Glutamatergic neuron (in vitro differentiated cells): ENCODE measurements at regions not wholly inside any gene's neighbourhood (a gene's known extent, or its start where the extent isn't known, plus 50 kb on each side); places are given as distances from the start of the nearest gene placed in this dataset.

Source experiments
- DNase-seq: peaks from one replicate; pipeline ENCODE4 v3.0.0; 2022
- H3K27ac Mint-ChIP-seq: one replicate; pipeline ENCODE4 v1.8.0; 2020; ENCODE audit warnings: mild to moderate bottlenecking, mixed read lengths, inconsistent platforms; ENCODE audit not compliant: unreplicated experiment
- H3K27me3 Mint-ChIP-seq: one replicate; pipeline ENCODE4 v1.8.0; 2020; ENCODE audit warnings: mild to moderate bottlenecking, moderate library complexity, mixed read lengths, inconsistent platforms; ENCODE audit not compliant: unreplicated experiment
- H3K36me3 Mint-ChIP-seq: one replicate; pipeline ENCODE4 v1.8.0; 2020; ENCODE audit warnings: mild to moderate bottlenecking, mixed read lengths, inconsistent platforms; ENCODE audit not compliant: unreplicated experiment
- H3K4me1 Mint-ChIP-seq: one replicate; pipeline ENCODE4 v1.8.0; 2020; ENCODE audit warnings: mild to moderate bottlenecking, low read depth, mixed read lengths, inconsistent platforms; ENCODE audit not compliant: unreplicated experiment
- H3K4me3 Mint-ChIP-seq: one replicate; pipeline ENCODE4 v1.8.0; 2020; ENCODE audit warnings: mild to moderate bottlenecking, mixed read lengths, inconsistent platforms; ENCODE audit not compliant: unreplicated experiment
- H3K9me3 Mint-ChIP-seq: one replicate; pipeline ENCODE4 v1.8.0; 2020; ENCODE audit warnings: mild to moderate bottlenecking, moderate library complexity, mixed read lengths, inconsistent platforms; ENCODE audit not compliant: unreplicated experiment
- CTCF ChIP-seq: fragments of 200-600 bp; sonication (generic); IDR thresholded peaks from one replicate; pipeline ENCODE4 v1.5.0; 2021; ENCODE audit not compliant: partially characterized antibody, unreplicated experiment

- Mint-ChIP-seq H3K4me3 (no peak overlapping the region), H3K4me1 (peaks cover 8% of the 10 kb centered on the region), H3K36me3 (no peaks in the 10 kb centered on the region), H3K27ac (no peak overlapping the region), H3K9me3 (peaks cover under 1% of the 10 kb centered on the region), H3K27me3 (peaks cover 5% of the 10 kb centered on the region)
- DNase-seq = no peak
- TF ChIP-seq CTCF = no peak
Measured at GRCh38 chr4:104907074-104907649, 239.5 kb upstream of the TET2 start.

GRCh38 chr4:104907991-104908390 lies 238.7 kb upstream of the TET2 start:
- peaks cover 5% of the 10 kb centered on the region for H3K27me3 Mint-ChIP-seq

GRCh38 chr4:104909376-104909775 lies 237.3 kb upstream of the TET2 start:
- no peak for TF ChIP-seq CTCF
- H3K4me3 Mint-ChIP-seq = no peak overlapping the region
- no peak overlapping the region for H3K27ac Mint-ChIP-seq
- H3K36me3 Mint-ChIP-seq = peaks cover 6% of the 10 kb centered on the region
- DNase-seq = no peak
- H3K27me3 Mint-ChIP-seq = peaks cover 2% of the 10 kb centered on the region
- no peaks in the 10 kb centered on the region for H3K9me3 Mint-ChIP-seq
- H3K4me1 Mint-ChIP-seq = no peaks in the 10 kb centered on the region

More at GRCh38 chr4:104907991-104908390, 238.7 kb upstream of the TET2 start:
- H3K4me3 Mint-ChIP-seq = no peak overlapping the region
- H3K27ac Mint-ChIP-seq = no peak overlapping the region
- no peak for TF ChIP-seq CTCF
- H3K36me3 Mint-ChIP-seq = peaks cover 4% of the 10 kb centered on the region
- H3K9me3 Mint-ChIP-seq = no peaks in the 10 kb centered on the region
- no peak for DNase-seq
- H3K4me1 Mint-ChIP-seq = peaks cover 3% of the 10 kb centered on the region

- Mint-ChIP-seq H3K9me3 (no peaks in the 10 kb centered on the region), H3K27ac (no peak overlapping the region), H3K4me1 (no peaks in the 10 kb centered on the region), H3K4me3 (no peak overlapping the region), H3K36me3 (peaks cover 6% of the 10 kb centered on the region), H3K27me3 (peaks cover 4% of the 10 kb centered on the region)
- no peak for DNase-seq
- TF ChIP-seq CTCF = no peak
Measured at GRCh38 chr4:104912518-104912917, 234.2 kb upstream of the TET2 start.

GRCh38 chr4:104915373-104915772 lies 231.3 kb upstream of the TET2 start:
- H3K27ac Mint-ChIP-seq = no peak overlapping the region
- no peak for DNase-seq
- H3K9me3 Mint-ChIP-seq = no peaks in the 10 kb centered on the region
- peaks cover 6% of the 10 kb centered on the region for H3K36me3 Mint-ChIP-seq
- no peaks in the 10 kb centered on the region for H3K4me1 Mint-ChIP-seq
- no peak overlapping the region for H3K4me3 Mint-ChIP-seq
- H3K27me3 Mint-ChIP-seq = peaks cover 8% of the 10 kb centered on the region
- TF ChIP-seq CTCF = no peak
